Inflammatory macrophage treated with lipopolysaccharide for 4 hours (primary cell): ENCODE measurements at regions not wholly inside any gene's neighbourhood (a gene's known extent, or its start where the extent isn't known, plus 50 kb on each side); places are given as distances from the start of the nearest gene placed in this dataset.

Experiments
- DNase-seq: peaks from one replicate; pipeline ENCODE4 v3.0.0-alpha.2; 2020

GRCh38 chr13:65656740-65657329 lies 1573.3 kb downstream of the PCDH9 start:
- DNase-seq, result no peak

- no peak for DNase-seq
Measured at GRCh38 chr13:65653613-65654012, 1576.5 kb downstream of the PCDH9 start.

- DNase-seq, result no peak
Measured at GRCh38 chr13:65650321-65650720, 1579.8 kb downstream of the PCDH9 start.

- DNase-seq, result no peak
Measured at GRCh38 chr13:65642996-65643395, 1587.1 kb downstream of the PCDH9 start.

- no peak for DNase-seq
Measured at GRCh38 chr13:65642301-65642700, 1587.8 kb downstream of the PCDH9 start.

GRCh38 chr13:65638572-65639168 lies 1591.5 kb downstream of the PCDH9 start:
- DNase-seq, result peak; percentile 28

GRCh38 chr13:65633806-65634205 lies 1596.3 kb downstream of the PCDH9 start:
- DNase-seq, result no peak

GRCh38 chr13:65631078-65631477 lies 1599.1 kb downstream of the PCDH9 start:
- DNase-seq, result no peak

- no peak for DNase-seq
Measured at GRCh38 chr13:65629926-65630325, 1600.2 kb downstream of the PCDH9 start.

- no peak for DNase-seq
Measured at GRCh38 chr13:65623148-65623547, 1607.0 kb downstream of the PCDH9 start.

GRCh38 chr13:65615506-65615905 lies 1614.6 kb downstream of the PCDH9 start:
- no peak for DNase-seq

- DNase-seq, result no peak
Measured at GRCh38 chr13:65613004-65613403, 1617.1 kb downstream of the PCDH9 start.

GRCh38 chr13:65609350-65609749 lies 1620.8 kb downstream of the PCDH9 start:
- no peak for DNase-seq

- DNase-seq, result no peak
Measured at GRCh38 chr13:65606622-65607021, 1623.5 kb downstream of the PCDH9 start.

- DNase-seq, result peak; percentile 2
Measured at GRCh38 chr13:65605396-65605795, 1624.7 kb downstream of the PCDH9 start.

- DNase-seq, result no peak
Measured at GRCh38 chr13:65603160-65603559, 1627.0 kb downstream of the PCDH9 start.

GRCh38 chr13:65601855-65602254 lies 1628.3 kb downstream of the PCDH9 start:
- no peak for DNase-seq

GRCh38 chr13:65600702-65601101 lies 1629.4 kb downstream of the PCDH9 start:
- DNase-seq, result no peak

- no peak for DNase-seq
Measured at GRCh38 chr13:65597839-65598818, 1632.0 kb downstream of the PCDH9 start.

- DNase-seq, result no peak
Measured at GRCh38 chr13:65595916-65596315, 1634.2 kb downstream of the PCDH9 start.

- DNase-seq, result no peak
Measured at GRCh38 chr13:65594298-65594781, 1635.8 kb downstream of the PCDH9 start.

GRCh38 chr13:65593298-65593874 lies 1636.8 kb downstream of the PCDH9 start:
- no peak for DNase-seq

GRCh38 chr13:65592731-65593130 lies 1637.4 kb downstream of the PCDH9 start:
- DNase-seq, result no peak
